Endothelial cell (in vitro differentiated cells): ENCODE measurements at regions not wholly inside any gene's neighbourhood (a gene's known extent, or its start where the extent isn't known, plus 50 kb on each side); places are given as distances from the start of the nearest gene placed in this dataset.

ENCODE experiments used
- DNase-seq: peaks from one replicate; pipeline ENCODE4 v3.0.0; 2021; ENCODE audit warnings: low spot score
- H3K27ac Mint-ChIP-seq: one replicate; pipeline ENCODE4 v1.8.0; 2021; ENCODE audit warnings: mixed read lengths, inconsistent platforms; ENCODE audit not compliant: unreplicated experiment
- H3K27me3 Mint-ChIP-seq: one replicate; pipeline ENCODE4 v1.8.0; 2021; ENCODE audit warnings: mild to moderate bottlenecking, moderate library complexity, mixed read lengths, inconsistent platforms; ENCODE audit not compliant: unreplicated experiment
- H3K36me3 Mint-ChIP-seq: one replicate; pipeline ENCODE4 v1.8.0; 2021; ENCODE audit warnings: mild to moderate bottlenecking, low read depth, mixed read lengths, inconsistent platforms; ENCODE audit not compliant: unreplicated experiment
- H3K4me1 Mint-ChIP-seq: one replicate; pipeline ENCODE4 v1.8.0; 2021; ENCODE audit warnings: mild to moderate bottlenecking, mixed read lengths, inconsistent platforms; ENCODE audit not compliant: unreplicated experiment
- H3K4me3 Mint-ChIP-seq: one replicate; pipeline ENCODE4 v1.8.0; 2021; ENCODE audit warnings: mild to moderate bottlenecking, mixed read lengths, inconsistent platforms; ENCODE audit not compliant: unreplicated experiment
- H3K9me3 Mint-ChIP-seq: one replicate; pipeline ENCODE4 v1.8.0; 2021; ENCODE audit warnings: mixed read lengths, inconsistent platforms; ENCODE audit not compliant: unreplicated experiment
- CTCF ChIP-seq: fragments of 200-600 bp; sonication (generic); IDR thresholded peaks from one replicate; pipeline ENCODE4 v1.5.0; 2021; ENCODE audit warnings: antibody characterized with exemption; ENCODE audit not compliant: unreplicated experiment

- Mint-ChIP-seq H3K27me3 (peaks cover 2% of the 10 kb centered on the region), H3K4me1 (no peaks in the 10 kb centered on the region)
Observed at GRCh38 chr2:220789961-220790360, 782.1 kb downstream of the EPHA4 start.

GRCh38 chr2:220795705-220796104 lies 776.4 kb downstream of the EPHA4 start:
- no peak for TF ChIP-seq CTCF
- H3K27ac Mint-ChIP-seq, result no peak overlapping the region
- H3K4me1 Mint-ChIP-seq, result peaks cover 3% of the 10 kb centered on the region
- DNase-seq, result no peak
- no peaks in the 10 kb centered on the region for H3K36me3 Mint-ChIP-seq
- H3K4me3 Mint-ChIP-seq, result no peak overlapping the region
- H3K9me3 Mint-ChIP-seq, result no peaks in the 10 kb centered on the region
- peaks cover 2% of the 10 kb centered on the region for H3K27me3 Mint-ChIP-seq

More at GRCh38 chr2:220789961-220790360, 782.1 kb downstream of the EPHA4 start:
- H3K9me3 Mint-ChIP-seq, result no peaks in the 10 kb centered on the region
- no peak for DNase-seq
- TF ChIP-seq CTCF, result no peak
- H3K4me3 Mint-ChIP-seq, result no peak overlapping the region
- H3K36me3 Mint-ChIP-seq, result no peaks in the 10 kb centered on the region
- H3K27ac Mint-ChIP-seq, result no peak overlapping the region

GRCh38 chr2:220811115-220811514 lies 761.0 kb downstream of the EPHA4 start:
- no peaks in the 10 kb centered on the region for H3K9me3 Mint-ChIP-seq
- no peak for DNase-seq
- H3K36me3 Mint-ChIP-seq, result no peaks in the 10 kb centered on the region
- H3K27ac Mint-ChIP-seq, result no peak overlapping the region
- no peaks in the 10 kb centered on the region for H3K4me1 Mint-ChIP-seq
- no peak for TF ChIP-seq CTCF
- H3K4me3 Mint-ChIP-seq, result no peak overlapping the region
- no peaks in the 10 kb centered on the region for H3K27me3 Mint-ChIP-seq

- H3K4me1 Mint-ChIP-seq, result no peaks in the 10 kb centered on the region
- no peak for TF ChIP-seq CTCF
- H3K27me3 Mint-ChIP-seq, result no peaks in the 10 kb centered on the region
- no peak overlapping the region for H3K4me3 Mint-ChIP-seq
- no peaks in the 10 kb centered on the region for H3K9me3 Mint-ChIP-seq
- H3K27ac Mint-ChIP-seq, result no peak overlapping the region
- DNase-seq, result no peak
- H3K36me3 Mint-ChIP-seq, result no peaks in the 10 kb centered on the region
Observed at GRCh38 chr2:220811952-220812570, 760.0 kb downstream of the EPHA4 start.

GRCh38 chr2:220814441-220814840 lies 757.7 kb downstream of the EPHA4 start:
- H3K9me3 Mint-ChIP-seq, result no peaks in the 10 kb centered on the region
- no peak for DNase-seq

More at GRCh38 chr2:220814441-220814840, 757.7 kb downstream of the EPHA4 start:
- no peak for TF ChIP-seq CTCF
- Mint-ChIP-seq H3K4me3 (no peak overlapping the region), H3K4me1 (no peaks in the 10 kb centered on the region), H3K27ac (no peak overlapping the region), H3K36me3 (no peaks in the 10 kb centered on the region), H3K27me3 (no peaks in the 10 kb centered on the region)
